Peyer's patch (tissue), 4 donors: ENCODE measurements at regions not wholly inside any gene's neighbourhood (a gene's known extent, or its start where the extent isn't known, plus 50 kb on each side); places are given as distances from the start of the nearest gene placed in this dataset.

Experiments used
- DNase-seq, 3 donors: peaks; one replicate each; pipeline ENCODE4 v3.0.0-alpha.2; 2017 to 2019
- H3K27ac ChIP-seq, 4 donors: fragments of 200-600 bp; sonication (generic); one replicate each; pipeline ENCODE4 v1.5.1; 2016 to 2019
- H3K27me3 ChIP-seq, 2 donors: fragments of 200-600 bp; sonication (generic); one replicate each; pipeline ENCODE4 v1.5.1; 2019
- H3K36me3 ChIP-seq, 3 donors: fragments of 200-600 bp; sonication (generic); one replicate each; pipeline ENCODE4 v1.5.1; 2016 to 2019
- H3K4me1 ChIP-seq, 4 donors: fragments of 200-600 bp; sonication (generic); one replicate each; pipeline ENCODE4 v1.5.1; 2016 to 2019
- H3K4me3 ChIP-seq, 4 donors: fragments of 200-600 bp; sonication (generic); 1 replicate in 3 of 4; 2 replicates in 1 of 4; pipeline ENCODE4 v1.5.1; 2016 to 2019; ENCODE audit warnings: mild to moderate bottlenecking in 1 of 4
- H3K9me3 ChIP-seq, 4 donors: fragments of 200-600 bp; sonication (generic); one replicate each; pipeline ENCODE4 v1.5.1; 2016 to 2019; ENCODE audit warnings: mild to moderate bottlenecking in 1 of 4
- CTCF ChIP-seq, 6 experiments: fragments of 450-650 bp in 4 of 6; fragments of 200-600 bp in 2 of 6; sonication (generic) in 1 of 6; IDR thresholded peaks; one replicate each; pipeline ENCODE4 v1.5.1; 2017 to 2019; ENCODE audit warnings: antibody characterized with exemption in 6 of 6, mild to moderate bottlenecking in 3 of 6, moderate library complexity in 1 of 6
- POLR2A ChIP-seq, 2 donors: fragments of 450-650 bp; IDR thresholded peaks; one replicate each; pipeline ENCODE4 v1.5.1; 2017; ENCODE audit warnings: antibody characterized with exemption in 2 of 2, mild to moderate bottlenecking in 2 of 2, moderate library complexity in 2 of 2

- Histone ChIP-seq H3K27ac (no peak overlapping the region), H3K9me3 (no peaks in the 10 kb centered on the region), H3K4me3 (no peak overlapping the region), H3K36me3 (no peaks in the 10 kb centered on the region), H3K27me3 (no peaks in the 10 kb centered on the region), H3K4me1 (no peaks in the 10 kb centered on the region)
- DNase-seq = no peak
- TF ChIP-seq CTCF (IDR thresholded peaks at IDR 0.05) (no peak), POLR2A (IDR thresholded peaks at IDR 0.05) (no peak)
Measured at GRCh38 chr4:18981234-18981615, 959.7 kb upstream of the LCORL start.

GRCh38 chr4:18980516-18981233, 959.1 kb upstream of the LCORL start:
- Histone ChIP-seq H3K4me1 (no peaks in the 10 kb centered on the region), H3K36me3 (no peaks in the 10 kb centered on the region), H3K27ac (no peak overlapping the region), H3K27me3 (no peaks in the 10 kb centered on the region), H3K9me3 (no peaks in the 10 kb centered on the region), H3K4me3 (no peak overlapping the region)
- DNase-seq = no peak
- TF ChIP-seq POLR2A (IDR thresholded peaks at IDR 0.05) (no peak), CTCF (IDR thresholded peaks at IDR 0.05) (no peak)

GRCh38 chr4:18976884-18977283, 955.3 kb upstream of the LCORL start:
- no peaks in the 10 kb centered on the region for H3K4me1 ChIP-seq
- no peak overlapping the region for H3K27ac ChIP-seq
- no peaks in the 10 kb centered on the region for H3K27me3 ChIP-seq
- H3K36me3 ChIP-seq = no peaks in the 10 kb centered on the region
- H3K4me3 ChIP-seq = no peak overlapping the region
- TF ChIP-seq POLR2A (IDR thresholded peaks at IDR 0.05) (no peak), CTCF (IDR thresholded peaks at IDR 0.05) (no peak)
- H3K9me3 ChIP-seq = no peaks in the 10 kb centered on the region
- DNase-seq = no peak

GRCh38 chr4:18975916-18976808, 954.6 kb upstream of the LCORL start:
- Histone ChIP-seq H3K36me3 (no peaks in the 10 kb centered on the region), H3K27ac (no peak overlapping the region), H3K9me3 (no peaks in the 10 kb centered on the region), H3K27me3 (no peaks in the 10 kb centered on the region), H3K4me1 (no peaks in the 10 kb centered on the region), H3K4me3 (no peak overlapping the region)
- DNase-seq = no peak
- TF ChIP-seq POLR2A (IDR thresholded peaks at IDR 0.05) (no peak), CTCF (IDR thresholded peaks at IDR 0.05) (no peak)

- no peak for DNase-seq
- no peaks in the 10 kb centered on the region for H3K27me3 ChIP-seq
- H3K27ac ChIP-seq = no peak overlapping the region
- H3K36me3 ChIP-seq = no peaks in the 10 kb centered on the region
- no peaks in the 10 kb centered on the region for H3K4me1 ChIP-seq
- H3K9me3 ChIP-seq = no peaks in the 10 kb centered on the region
- TF ChIP-seq POLR2A (IDR thresholded peaks at IDR 0.05) (no peak), CTCF (IDR thresholded peaks at IDR 0.05) (no peak)
- no peak overlapping the region for H3K4me3 ChIP-seq
Measured at GRCh38 chr4:18973296-18973695, 951.7 kb upstream of the LCORL start.
